GM21447 (cell line): ENCODE measurements at regions not wholly inside any gene's neighbourhood (a gene's known extent, or its start where the extent isn't known, plus 50 kb on each side); places are given as distances from the start of the nearest gene placed in this dataset.
A peak's percentile ranks its signal among the peaks of the same experiment; 100 is the strongest.
"Not testable (repeated sequence)": the region's sequence is repeated elsewhere in the genome, so short reads cannot be mapped to it uniquely, and the experiment has no call there.

Experiments
- ATAC-seq: cut with Tn5 transposase; IDR thresholded peaks from one replicate; pipeline ENCODE4 v1.9.1; 2021; ENCODE audit not compliant: unreplicated experiment

DNA sequence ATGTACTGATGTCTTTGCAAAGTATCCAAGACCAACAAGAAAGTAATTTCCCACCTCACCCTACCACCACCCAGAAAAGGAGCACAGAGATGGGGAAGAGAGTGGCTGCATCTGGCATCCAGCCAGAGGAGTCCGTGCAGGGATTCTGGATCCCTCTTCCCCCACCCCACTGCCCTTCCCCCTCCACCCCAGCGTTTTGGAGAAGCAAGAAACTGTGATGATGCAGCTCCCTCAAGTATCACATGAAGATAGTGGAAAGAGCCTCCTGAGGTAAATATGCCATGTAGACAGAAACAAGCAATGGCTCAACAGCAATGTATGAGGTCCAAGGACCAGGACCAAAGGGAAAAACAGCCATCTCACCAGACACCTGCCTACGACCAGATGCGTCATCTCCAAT is 153.8 kb downstream of the DEPDC1B start:
- ATAC-seq: no peak

- no peak for ATAC-seq
Observed at GRCh38 chr5:60545551-60545950, 154.4 kb downstream of the DEPDC1B start.

DNA sequence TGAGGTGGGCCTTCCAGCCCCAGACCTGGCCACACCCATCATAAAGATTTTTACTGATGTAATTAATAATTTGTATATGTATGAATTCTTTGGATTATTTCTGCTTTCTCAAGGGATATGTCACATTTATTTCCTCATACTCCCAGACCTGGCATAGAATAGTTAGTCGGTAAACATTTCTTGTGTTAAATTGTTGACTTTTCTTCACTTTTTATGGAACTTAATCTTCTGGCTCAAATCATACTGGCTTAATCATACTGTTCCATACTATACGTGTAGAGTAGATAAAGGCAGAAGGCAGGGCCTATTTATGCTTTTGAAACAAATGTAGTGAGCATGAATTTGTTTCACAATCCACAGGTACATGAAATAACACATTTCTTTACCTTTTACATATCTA is 155.8 kb downstream of the DEPDC1B start:
- no peak for ATAC-seq

DNA sequence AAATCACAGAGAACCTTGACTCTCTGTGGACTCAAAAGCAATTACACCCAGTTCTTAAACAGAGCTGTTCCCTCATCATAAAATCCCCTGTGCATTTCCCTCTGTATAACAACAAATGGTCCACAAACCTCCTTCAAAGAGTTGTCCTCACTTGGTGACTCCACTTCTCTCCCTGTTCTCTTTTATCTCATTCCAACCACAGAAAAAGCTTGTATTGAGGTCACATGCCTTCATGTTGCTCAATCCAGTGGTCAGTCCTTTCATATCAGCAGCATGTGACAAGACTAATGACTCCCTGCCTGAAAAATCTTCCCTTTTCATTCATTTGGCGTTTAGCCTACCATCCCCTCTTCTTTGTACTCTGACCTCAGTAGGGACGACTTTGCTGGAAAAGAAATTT is 158.0 kb downstream of the DEPDC1B start:
- ATAC-seq: peak; percentile 25

- peak; percentile 89 for ATAC-seq
Observed at GRCh38 chr5:60540856-60541805, 158.8 kb downstream of the DEPDC1B start.

GRCh38 chr5:60538955-60539866 is 160.8 kb downstream of the DEPDC1B start:
- ATAC-seq: no peak

- no peak for ATAC-seq
Observed at GRCh38 chr5:60538426-60538825, 161.5 kb downstream of the DEPDC1B start.

DNA sequence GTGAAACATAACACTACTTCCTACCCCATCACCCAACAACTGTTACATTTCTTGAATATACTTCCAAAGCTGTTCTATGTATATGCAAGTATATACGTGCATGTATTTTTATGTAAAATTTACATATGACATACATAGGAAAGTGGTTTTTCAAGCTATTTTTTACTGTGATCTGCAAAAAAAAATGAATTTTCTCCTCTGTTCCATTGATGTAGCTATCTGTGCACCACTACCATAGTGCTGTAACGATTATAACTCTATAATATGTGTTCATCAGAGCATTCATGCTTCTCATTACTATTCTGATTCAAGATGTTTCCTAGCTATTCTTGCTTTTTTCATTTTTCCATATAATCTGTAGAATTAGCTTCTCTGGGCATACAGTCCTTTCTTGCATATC is 164.0 kb downstream of the DEPDC1B start:
- ATAC-seq: no peak

- no peak for ATAC-seq
Observed at GRCh38 chr5:60535198-60535597, 164.8 kb downstream of the DEPDC1B start.

- no peak for ATAC-seq
Observed at GRCh38 chr5:60533789-60534188, 166.2 kb downstream of the DEPDC1B start.

GRCh38 chr5:60532796-60533195 is 167.2 kb downstream of the DEPDC1B start:
- ATAC-seq: not testable (repeated sequence)

- not testable (repeated sequence) for ATAC-seq
Observed at GRCh38 chr5:60530144-60530848, 169.7 kb downstream of the DEPDC1B start.

DNA sequence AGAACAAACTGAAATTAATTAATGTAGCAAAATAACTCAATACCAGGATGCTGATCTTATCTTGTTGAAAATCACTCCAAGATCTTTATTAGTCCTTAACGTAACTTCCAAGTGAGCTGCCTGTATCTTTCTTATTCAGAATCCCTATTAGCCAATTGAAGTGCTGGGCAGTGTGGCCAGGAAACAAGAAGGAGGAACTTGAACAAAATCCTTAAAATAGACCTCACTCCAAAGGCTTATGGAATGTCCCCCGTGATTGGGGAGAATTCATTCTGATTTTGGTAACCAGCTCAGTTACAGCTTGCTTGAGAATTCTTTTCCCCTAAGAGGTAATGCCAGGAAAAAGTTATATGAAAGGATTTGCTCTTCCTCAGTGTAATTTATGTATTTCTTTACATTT is 171.0 kb downstream of the DEPDC1B start:
- no peak for ATAC-seq

DNA sequence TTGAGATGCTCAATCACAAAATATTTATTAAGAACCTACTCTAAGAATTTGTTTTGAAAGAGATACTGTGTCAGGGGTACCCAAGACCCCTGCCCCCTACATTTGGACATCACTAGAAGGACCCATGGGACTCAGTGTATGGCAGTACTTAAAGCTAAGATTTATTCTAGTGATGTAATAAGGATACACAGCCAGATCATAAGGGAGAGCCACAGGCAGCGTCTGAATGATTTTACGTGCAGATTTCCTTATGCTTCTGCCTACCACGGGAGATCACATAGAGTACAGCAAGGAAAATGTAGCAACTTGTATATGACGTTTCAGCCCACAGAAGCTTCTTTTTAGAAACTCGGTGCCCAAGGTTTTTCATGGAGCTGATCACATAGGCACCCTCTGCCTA is 172.9 kb downstream of the DEPDC1B start:
- ATAC-seq: no peak

- no peak for ATAC-seq
Observed at GRCh38 chr5:60526336-60526875, 173.6 kb downstream of the DEPDC1B start.

DNA sequence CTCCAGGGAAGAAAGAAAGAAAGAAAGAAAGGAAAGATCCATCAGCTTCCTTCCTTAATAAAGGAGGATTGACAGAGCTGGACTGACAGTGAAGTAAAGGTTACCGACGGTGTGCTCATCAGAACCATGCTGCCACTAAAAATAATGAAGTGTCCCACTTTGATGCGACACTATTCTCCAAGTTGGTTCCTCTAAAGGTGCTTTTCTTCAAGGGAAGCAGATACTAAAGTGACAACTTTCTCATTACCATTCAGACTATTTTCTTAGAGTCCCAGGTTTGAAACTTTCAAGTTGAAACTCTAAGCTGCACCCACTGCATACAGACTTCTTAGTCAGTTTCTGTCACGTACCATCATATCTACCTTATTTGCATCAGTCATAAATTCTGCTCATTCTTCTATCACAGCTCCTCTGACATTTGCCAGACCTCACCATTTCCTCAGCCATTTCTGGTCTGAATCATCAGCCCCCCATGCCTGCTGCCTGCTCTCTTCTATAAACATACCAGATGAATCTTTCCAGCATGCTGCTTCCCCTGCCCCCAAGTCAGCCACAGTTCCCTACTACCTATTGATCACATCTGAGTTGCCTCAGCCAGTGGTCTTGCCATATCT is 177.6 kb downstream of the DEPDC1B start:
- peak; percentile 75 for ATAC-seq

GRCh38 chr5:60521376-60522291 is 178.3 kb downstream of the DEPDC1B start:
- peak; percentile 44 for ATAC-seq

GRCh38 chr5:60520451-60521227 is 179.3 kb downstream of the DEPDC1B start:
- no peak for ATAC-seq

DNA sequence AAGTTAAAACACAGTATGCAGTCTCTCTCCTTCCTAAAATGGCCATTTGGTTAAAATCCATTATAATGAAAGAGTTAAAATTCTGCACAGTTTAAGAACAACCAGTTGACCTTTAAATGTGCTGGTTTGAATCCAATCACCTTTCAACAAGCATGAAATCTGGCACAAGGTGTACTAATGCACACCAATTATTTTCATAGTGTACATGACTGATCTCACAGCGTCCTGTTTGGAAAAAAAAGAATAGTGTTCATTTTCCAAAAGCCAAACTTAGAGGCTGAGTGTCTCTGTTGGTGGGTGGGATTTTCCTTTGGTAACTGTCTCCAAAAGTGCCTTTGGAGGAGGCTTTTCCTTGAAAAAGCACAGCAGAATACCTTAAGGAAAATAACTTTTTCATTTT is 180.6 kb downstream of the DEPDC1B start:
- ATAC-seq: no peak
